H9 (cell line): ENCODE measurements at regions not wholly inside any gene's neighbourhood (a gene's known extent, or its start where the extent isn't known, plus 50 kb on each side); places are given as distances from the start of the nearest gene placed in this dataset.

ENCODE experiments used
- DNase-seq: peaks from one replicate; pipeline ENCODE4 v3.0.0-alpha.2; 2017
- H2AFZ ChIP-seq: one replicate; pipeline ENCODE4 v1.6.1; 2013; ENCODE audit warnings: mild to moderate bottlenecking, low read length, control low read depth, moderate library complexity
- H2AK5ac ChIP-seq: 2 replicates; pipeline ENCODE4 v1.6.1; 2013; ENCODE audit warnings: low read length, control low read depth, mixed read lengths; ENCODE audit not compliant: insufficient read length
- H2BK120ac ChIP-seq: one replicate; pipeline ENCODE4 v1.6.1; 2013; ENCODE audit warnings: low read depth, mild to moderate bottlenecking, low read length, control low read depth, inconsistent platforms; ENCODE audit not compliant: poor library complexity, severe bottlenecking
- H2BK12ac ChIP-seq: 2 replicates; pipeline ENCODE4 v1.6.1; 2013; ENCODE audit warnings: low read length, control low read depth, mixed read lengths, low read depth; ENCODE audit not compliant: insufficient read length
- H2BK15ac ChIP-seq: 2 replicates; pipeline ENCODE4 v1.6.1; 2013; ENCODE audit warnings: low read depth, low read length, control low read depth
- H2BK20ac ChIP-seq: one replicate; pipeline ENCODE4 v1.6.1; 2013; ENCODE audit warnings: low read depth, mild to moderate bottlenecking, low read length, control low read depth, inconsistent platforms; ENCODE audit not compliant: poor library complexity, severe bottlenecking
- H2BK5ac ChIP-seq: 2 replicates; pipeline ENCODE4 v1.6.1; 2013; ENCODE audit warnings: low read length, control low read depth, mixed read lengths; ENCODE audit not compliant: insufficient read length
- H3K14ac ChIP-seq: 2 replicates; pipeline ENCODE4 v1.6.1; 2013; ENCODE audit warnings: low read length, control low read depth; ENCODE audit not compliant: insufficient read depth
- H3K18ac ChIP-seq: 2 replicates; pipeline ENCODE4 v1.6.1; 2013; ENCODE audit warnings: low read depth, mild to moderate bottlenecking, mixed read lengths, low read length, control low read depth; ENCODE audit not compliant: insufficient read length
- H3K23ac ChIP-seq: 2 replicates; pipeline ENCODE4 v1.6.1; 2013; ENCODE audit warnings: low read length, control low read depth, mixed read lengths, low read depth; ENCODE audit not compliant: insufficient read length
- H3K23me2 ChIP-seq: 2 replicates; pipeline ENCODE4 v1.6.1; 2013; ENCODE audit warnings: low read depth, mild to moderate bottlenecking, mixed read lengths, low read length, control low read depth; ENCODE audit not compliant: insufficient read length, poor library complexity, severe bottlenecking
- H3K27ac ChIP-seq: 2 replicates; pipeline ENCODE4 v1.5.1; 2013; ENCODE audit warnings: low read length, control low read depth, mixed read lengths, low read depth; ENCODE audit not compliant: insufficient read length
- H3K27me3 ChIP-seq: 2 replicates; pipeline ENCODE4 v1.6.1; 2013; ENCODE audit warnings: low read length, control low read depth, inconsistent platforms; ENCODE audit not compliant: insufficient read depth
- H3K4ac ChIP-seq: 2 replicates; pipeline ENCODE4 v1.6.1; 2013; ENCODE audit warnings: low read depth, mild to moderate bottlenecking, control low read depth, inconsistent platforms, low read length, moderate library complexity
- H3K4me1 ChIP-seq: 2 replicates; pipeline ENCODE4 v1.6.1; 2013; ENCODE audit warnings: low read length, control low read depth, inconsistent platforms; ENCODE audit not compliant: insufficient read depth
- H3K4me2 ChIP-seq: 2 replicates; pipeline ENCODE4 v1.6.1; 2013; ENCODE audit warnings: low read length, control low read depth, mixed read lengths; ENCODE audit not compliant: insufficient read length, insufficient read depth
- H3K56ac ChIP-seq: 2 replicates; pipeline ENCODE4 v1.6.1; 2013; ENCODE audit warnings: low read depth, mild to moderate bottlenecking, mixed read lengths, low read length, control low read depth; ENCODE audit not compliant: insufficient read length
- H3K79me1 ChIP-seq: 2 replicates; pipeline ENCODE4 v1.6.1; 2013; ENCODE audit warnings: low read depth, mild to moderate bottlenecking, moderate library complexity, low read length, control low read depth, inconsistent platforms; ENCODE audit not compliant: insufficient read depth, poor library complexity, severe bottlenecking
- H3K79me2 ChIP-seq: 2 replicates; pipeline ENCODE4 v1.6.1; 2013; ENCODE audit warnings: low read length, control low read depth, inconsistent platforms; ENCODE audit not compliant: insufficient read depth
- H3K9ac ChIP-seq: 2 replicates; pipeline ENCODE4 v1.6.1; 2013; ENCODE audit warnings: low read length, control low read depth, mixed read lengths; ENCODE audit not compliant: insufficient read length; ENCODE audit errors: extremely low read depth
- H3K9me3 ChIP-seq: one replicate; pipeline ENCODE4 v1.6.1; 2013; ENCODE audit warnings: low read depth, low read length, inconsistent platforms; ENCODE audit not compliant: control insufficient read depth
- H3T11ph ChIP-seq: one replicate; pipeline ENCODE4 v1.6.1; 2013; ENCODE audit warnings: mild to moderate bottlenecking, low read length, control low read depth, inconsistent platforms
- H4K20me1 ChIP-seq: one replicate; pipeline ENCODE4 v1.6.1; 2013; ENCODE audit not compliant: control insufficient read depth, insufficient read length, insufficient read depth
- H4K5ac ChIP-seq: 2 replicates; pipeline ENCODE4 v1.6.1; 2013; ENCODE audit warnings: low read depth, mild to moderate bottlenecking, mixed read lengths, low read length, control low read depth; ENCODE audit not compliant: insufficient read length
- H4K8ac ChIP-seq: replicated peaks from 2 replicates; pipeline ENCODE4 v1.6.1; 2013; ENCODE audit warnings: low read length, control low read depth, mixed read lengths, low read depth; ENCODE audit not compliant: insufficient read length
- H4K91ac ChIP-seq: 2 replicates; pipeline ENCODE4 v1.6.1; 2013; ENCODE audit warnings: low read depth, mild to moderate bottlenecking, moderate library complexity, mixed read lengths, low read length, control low read depth; ENCODE audit not compliant: insufficient read length
- H3K27ac Mint-ChIP-seq, 3 experiments: 2 replicates in 2 of 3; 3 replicates in 1 of 3; pipeline ENCODE4 v1.8.0; 2020 to 2021; ENCODE audit warnings: mixed read lengths in 3 of 3, mild to moderate bottlenecking in 1 of 3, moderate library complexity in 1 of 3
- H3K27me3 Mint-ChIP-seq: 2 replicates; pipeline ENCODE4 v1.8.0; 2021; ENCODE audit warnings: low read depth, mild to moderate bottlenecking, moderate library complexity, mixed read lengths
- H3K36me3 Mint-ChIP-seq, 3 experiments: 2 replicates in 2 of 3; 3 replicates in 1 of 3; pipeline ENCODE4 v1.8.0; 2020 to 2021; ENCODE audit warnings: low read depth in 3 of 3, mixed read lengths in 3 of 3; ENCODE audit not compliant: insufficient read depth in 1 of 3
- H3K4me1 Mint-ChIP-seq, 2 experiments: 2 replicates each; pipeline ENCODE4 v1.8.0; 2020; ENCODE audit warnings: mixed read lengths in 2 of 2
- H3K4me3 Mint-ChIP-seq, 2 experiments: 2 replicates in 1 of 2; 3 replicates in 1 of 2; pipeline ENCODE4 v1.8.0; 2020 to 2021; ENCODE audit warnings: mild to moderate bottlenecking in 2 of 2, mixed read lengths in 2 of 2, moderate library complexity in 1 of 2
- H3K9me3 Mint-ChIP-seq, 2 experiments: 2 replicates in 1 of 2; 3 replicates in 1 of 2; pipeline ENCODE4 v1.8.0; 2020; ENCODE audit warnings: mild to moderate bottlenecking in 2 of 2, mixed read lengths in 2 of 2, moderate library complexity in 1 of 2
- WGBS: extraction: QIAGEN DNeasy Blood & Tissue Kit; methylation state at CpG from one replicate; pipeline ENCODE4 v1.1.7; 2013; ENCODE audit warnings: missing lambda C conversion rate, low lambda C conversion rate, mixed read lengths; ENCODE audit not compliant: insufficient read length; ENCODE audit errors: extremely low coverage; 5-methylcytosine and 5-hydroxymethylcytosine counted together
- TF ChIP-seq, protein P1 (sequence below): fragments of 200-600 bp; sonication (generic); conservative IDR thresholded peaks from 3 replicates; pipeline ENCODE4 v1.8.0; 2021; ENCODE audit warnings: antibody characterized with exemption, mild to moderate bottlenecking

DNA sequence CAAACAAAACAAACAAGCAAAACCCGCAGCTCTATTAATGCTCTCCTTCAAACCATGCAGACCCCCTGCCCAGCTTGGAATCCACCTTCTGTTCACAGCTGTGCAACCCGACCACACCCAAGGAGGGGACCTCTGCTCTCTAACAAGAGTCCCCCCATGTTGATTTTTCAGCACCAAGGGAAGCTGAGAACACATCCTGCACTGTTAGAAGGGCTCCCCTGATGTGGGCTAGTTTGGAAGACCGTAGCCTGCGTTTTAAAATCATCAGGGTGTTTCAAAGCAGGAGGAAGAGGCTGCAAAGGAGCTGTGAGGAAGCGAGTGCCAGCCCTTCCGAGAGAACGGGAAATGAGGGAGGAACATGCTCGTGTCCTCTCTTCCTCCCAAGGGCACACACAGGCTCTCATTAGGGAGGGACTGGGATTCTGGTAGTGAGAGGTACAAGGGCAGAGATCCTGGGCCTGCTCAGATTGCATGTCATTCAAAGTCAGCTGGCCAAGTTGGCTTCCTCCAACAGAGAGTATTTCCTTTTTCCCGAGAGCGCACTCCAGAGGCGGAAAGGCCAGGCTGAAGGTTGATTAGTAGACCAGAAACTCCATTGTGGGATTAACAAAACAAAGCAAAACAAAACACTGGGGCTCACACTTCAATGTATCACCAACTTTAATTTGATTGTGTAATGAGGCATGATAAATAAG, 185.9 kb downstream of the SEMA6A start:
- H3K9me3 ChIP-seq = no peaks in the 10 kb centered on the region
- Mint-ChIP-seq H3K27ac (peak overlapping the region; percentile 45 to 93 (median 49); a peak in 4 of 7 replicates), H3K4me3 (no peak overlapping the region)

More for the DNA sequence above, 185.9 kb downstream of the SEMA6A start:
- H3K9ac ChIP-seq = no peak overlapping the region
- H3K79me2 ChIP-seq = no peaks in the 10 kb centered on the region
- TF ChIP-seq, protein P1, sequence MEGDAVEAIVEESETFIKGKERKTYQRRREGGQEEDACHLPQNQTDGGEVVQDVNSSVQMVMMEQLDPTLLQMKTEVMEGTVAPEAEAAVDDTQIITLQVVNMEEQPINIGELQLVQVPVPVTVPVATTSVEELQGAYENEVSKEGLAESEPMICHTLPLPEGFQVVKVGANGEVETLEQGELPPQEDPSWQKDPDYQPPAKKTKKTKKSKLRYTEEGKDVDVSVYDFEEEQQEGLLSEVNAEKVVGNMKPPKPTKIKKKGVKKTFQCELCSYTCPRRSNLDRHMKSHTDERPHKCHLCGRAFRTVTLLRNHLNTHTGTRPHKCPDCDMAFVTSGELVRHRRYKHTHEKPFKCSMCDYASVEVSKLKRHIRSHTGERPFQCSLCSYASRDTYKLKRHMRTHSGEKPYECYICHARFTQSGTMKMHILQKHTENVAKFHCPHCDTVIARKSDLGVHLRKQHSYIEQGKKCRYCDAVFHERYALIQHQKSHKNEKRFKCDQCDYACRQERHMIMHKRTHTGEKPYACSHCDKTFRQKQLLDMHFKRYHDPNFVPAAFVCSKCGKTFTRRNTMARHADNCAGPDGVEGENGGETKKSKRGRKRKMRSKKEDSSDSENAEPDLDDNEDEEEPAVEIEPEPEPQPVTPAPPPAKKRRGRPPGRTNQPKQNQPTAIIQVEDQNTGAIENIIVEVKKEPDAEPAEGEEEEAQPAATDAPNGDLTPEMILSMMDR = peak; percentile 26; the same call in 1 of the 3 replicates
- Mint-ChIP-seq H3K4me1 (peaks cover 8 to 9% of the 10 kb centered on the region in 2 experiments), H3K27me3 (no peaks in the 10 kb centered on the region), H3K36me3 (no peaks in the 10 kb centered on the region; a peak in 2 of 7 replicates), H3K9me3 (peaks cover 2 to 8% of the 10 kb centered on the region in 2 experiments; a peak in 1 of 5 replicates)
- H2AK5ac ChIP-seq = no peak overlapping the region
- no peak overlapping the region for H3K4me2 ChIP-seq
- H2BK20ac ChIP-seq = no peak overlapping the region
- DNase-seq = peak; percentile 68
- no peaks in the 10 kb centered on the region for H3K79me1 ChIP-seq
- H3K4ac ChIP-seq = no peak overlapping the region
- H3K4me1 ChIP-seq = peaks cover 6% of the 10 kb centered on the region; the same call in 1 of the 2 replicates
- no peak overlapping the region for H3T11ph ChIP-seq
- no peak overlapping the region for H4K5ac ChIP-seq
- no peak overlapping the region for H4K91ac ChIP-seq
- H3K23me2 ChIP-seq = no peaks in the 10 kb centered on the region
- no peak overlapping the region for H4K8ac ChIP-seq
- H4K20me1 ChIP-seq = no peaks in the 10 kb centered on the region
- no peak overlapping the region for H2BK5ac ChIP-seq
- no peak overlapping the region for H3K56ac ChIP-seq
- no CpG with 5 or more reads among the region's 11 CpGs for WGBS
- H3K27me3 ChIP-seq = no peaks in the 10 kb centered on the region
- H3K27ac ChIP-seq = no peak overlapping the region
- H3K14ac ChIP-seq = no peak overlapping the region
- no peak overlapping the region for H2BK120ac ChIP-seq
- H2BK15ac ChIP-seq = no peak overlapping the region
- no peak overlapping the region for H2BK12ac ChIP-seq
- H3K18ac ChIP-seq = no peak overlapping the region
- no peak overlapping the region for H3K23ac ChIP-seq
- no peak overlapping the region for H2AFZ ChIP-seq
